ENCODE measurements at regions not wholly inside any gene's neighbourhood (a gene's known extent, or its start where the extent isn't known, plus 50 kb on each side); places are given as distances from the start of the nearest gene placed in this dataset.

GRCh38 chr4:108383157-108383556 is 214.4 kb upstream of the LEF1 start:
- in situ Hi-C loops (cut with MboI; ENCODE audit: low pct_unique_long_range_greater_than_20kb, low sequenced_read_pairs), result no loop called here
- DNase-seq, result no peak

DNA sequence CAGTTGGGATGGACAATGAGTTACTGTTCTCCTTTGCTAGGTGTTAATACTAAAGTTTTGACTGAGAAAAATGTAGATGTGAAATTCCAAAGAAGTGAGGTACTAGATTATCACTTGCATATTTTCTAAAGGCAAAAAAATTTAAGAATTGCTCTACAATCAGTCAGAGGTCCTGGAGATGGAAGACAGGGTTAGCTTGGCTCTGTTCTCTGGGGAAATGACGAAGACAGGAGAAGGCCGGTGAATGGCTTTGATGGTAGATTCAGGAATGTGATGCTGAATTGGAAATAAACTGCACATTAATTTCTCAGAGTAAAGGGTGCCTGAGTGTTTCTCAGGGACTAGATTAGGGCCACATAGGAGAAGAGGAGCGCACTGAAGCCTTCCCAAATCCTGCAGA is 214.0 kb upstream of the LEF1 start:
- in situ Hi-C loops (cut with MboI; ENCODE audit: low pct_unique_long_range_greater_than_20kb, low sequenced_read_pairs), result no loop called here
- no peak for DNase-seq

- in situ Hi-C loops (cut with MboI; ENCODE audit: low pct_unique_long_range_greater_than_20kb, low sequenced_read_pairs), result no loop called here
- no peak for DNase-seq
These were observed 209.4 kb upstream of the LEF1 start for GRCh38 chr4:108378164-108378563.

- DNase-seq, result no peak
- in situ Hi-C loops (cut with MboI; ENCODE audit: low pct_unique_long_range_greater_than_20kb, low sequenced_read_pairs), result no loop called here
These were observed 208.3 kb upstream of the LEF1 start for GRCh38 chr4:108377021-108377420.

- in situ Hi-C loops (cut with MboI; ENCODE audit: low pct_unique_long_range_greater_than_20kb, low sequenced_read_pairs), result no loop called here
- no peak for DNase-seq
These were observed 206.7 kb upstream of the LEF1 start for GRCh38 chr4:108375434-108375833.

- no peak for DNase-seq
- in situ Hi-C loops (cut with MboI; ENCODE audit: low pct_unique_long_range_greater_than_20kb, low sequenced_read_pairs), result no loop called here
These were observed 203.9 kb upstream of the LEF1 start for GRCh38 chr4:108372681-108373080.

DNA sequence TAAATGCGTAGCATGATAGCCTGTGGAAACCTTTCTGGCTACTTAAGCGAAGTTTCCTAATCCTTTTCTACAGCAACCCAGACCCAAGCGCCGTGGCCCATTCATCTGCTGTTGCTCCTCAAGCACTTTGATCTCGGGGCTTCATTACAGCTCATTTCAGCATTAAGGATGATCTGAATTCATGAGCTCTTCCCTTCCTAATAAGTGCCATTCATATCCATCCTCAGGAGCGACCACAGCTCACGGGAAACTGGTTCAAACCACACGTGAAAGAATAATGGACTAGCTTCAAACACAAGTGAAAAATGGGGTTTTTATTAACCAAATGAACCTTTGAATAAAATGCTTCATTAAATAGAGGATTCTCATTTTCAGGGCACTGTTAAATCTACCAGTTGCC is 202.6 kb upstream of the LEF1 start:
- in situ Hi-C loops (cut with MboI; ENCODE audit: low pct_unique_long_range_greater_than_20kb, low sequenced_read_pairs), result no loop called here
- no peak for DNase-seq

- in situ Hi-C loops (cut with MboI; ENCODE audit: low pct_unique_long_range_greater_than_20kb, low sequenced_read_pairs), result no loop called here
- no peak for DNase-seq
These were observed 201.8 kb upstream of the LEF1 start for GRCh38 chr4:108370291-108371141.

GRCh38 chr4:108369035-108369655 is 200.4 kb upstream of the LEF1 start:
- DNase-seq, result no peak
- in situ Hi-C loops (cut with MboI; ENCODE audit: low pct_unique_long_range_greater_than_20kb, low sequenced_read_pairs), result no loop called here

GRCh38 chr4:108367751-108368150 is 199.0 kb upstream of the LEF1 start:
- DNase-seq, result no peak
- in situ Hi-C loops (cut with MboI; ENCODE audit: low pct_unique_long_range_greater_than_20kb, low sequenced_read_pairs), result no loop called here

- no peak for DNase-seq
- in situ Hi-C loops (cut with MboI; ENCODE audit: low pct_unique_long_range_greater_than_20kb, low sequenced_read_pairs), result no loop called here
These were observed 198.0 kb upstream of the LEF1 start for GRCh38 chr4:108366716-108367115.

GRCh38 chr4:108365551-108365950 is 196.8 kb upstream of the LEF1 start:
- DNase-seq, result no peak
- in situ Hi-C loops (cut with MboI; ENCODE audit: low pct_unique_long_range_greater_than_20kb, low sequenced_read_pairs), result no loop called here

DNA sequence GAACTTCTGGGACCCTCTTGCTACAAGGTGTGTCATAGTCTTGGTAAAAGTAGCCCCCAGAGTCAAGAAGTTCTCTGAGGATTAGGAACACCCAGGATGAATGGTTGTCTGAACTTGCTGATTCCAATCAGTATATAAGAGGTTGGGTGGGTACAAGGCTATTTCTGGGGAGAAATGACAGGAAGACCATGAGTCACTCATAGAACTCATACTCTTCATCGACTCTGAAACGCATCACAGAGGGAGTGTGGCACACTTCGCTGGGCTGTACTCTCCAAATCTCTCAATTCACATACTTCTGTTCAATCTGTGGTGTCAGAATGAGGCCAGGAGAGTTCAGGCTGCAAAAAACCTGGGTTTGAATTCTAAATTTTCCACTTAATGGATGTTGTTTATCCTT is 193.2 kb upstream of the LEF1 start:
- in situ Hi-C loops (cut with MboI; ENCODE audit: low pct_unique_long_range_greater_than_20kb, low sequenced_read_pairs), result no loop called here
- DNase-seq, result no peak

DNA sequence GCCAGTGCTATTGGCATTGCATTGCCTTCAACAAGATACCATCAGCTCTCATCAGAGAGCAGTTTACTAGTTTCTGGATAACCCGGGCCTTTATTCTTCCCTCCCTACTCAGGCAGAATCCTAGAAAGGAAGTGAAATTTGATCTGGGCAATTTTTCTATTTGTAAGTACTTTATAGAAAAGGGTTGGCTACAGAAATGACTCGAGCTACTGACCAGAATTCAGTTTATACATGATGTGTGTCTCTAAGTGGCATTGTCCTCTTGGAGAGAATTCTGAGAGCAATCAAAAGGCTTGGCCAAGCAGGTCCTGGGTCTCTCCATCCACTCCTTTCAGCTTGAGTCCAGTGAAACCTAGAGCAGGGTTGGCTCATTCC is 192.7 kb upstream of the LEF1 start:
- in situ Hi-C loops (cut with MboI; ENCODE audit: low pct_unique_long_range_greater_than_20kb, low sequenced_read_pairs), result no loop called here
- DNase-seq, result no peak

DNA sequence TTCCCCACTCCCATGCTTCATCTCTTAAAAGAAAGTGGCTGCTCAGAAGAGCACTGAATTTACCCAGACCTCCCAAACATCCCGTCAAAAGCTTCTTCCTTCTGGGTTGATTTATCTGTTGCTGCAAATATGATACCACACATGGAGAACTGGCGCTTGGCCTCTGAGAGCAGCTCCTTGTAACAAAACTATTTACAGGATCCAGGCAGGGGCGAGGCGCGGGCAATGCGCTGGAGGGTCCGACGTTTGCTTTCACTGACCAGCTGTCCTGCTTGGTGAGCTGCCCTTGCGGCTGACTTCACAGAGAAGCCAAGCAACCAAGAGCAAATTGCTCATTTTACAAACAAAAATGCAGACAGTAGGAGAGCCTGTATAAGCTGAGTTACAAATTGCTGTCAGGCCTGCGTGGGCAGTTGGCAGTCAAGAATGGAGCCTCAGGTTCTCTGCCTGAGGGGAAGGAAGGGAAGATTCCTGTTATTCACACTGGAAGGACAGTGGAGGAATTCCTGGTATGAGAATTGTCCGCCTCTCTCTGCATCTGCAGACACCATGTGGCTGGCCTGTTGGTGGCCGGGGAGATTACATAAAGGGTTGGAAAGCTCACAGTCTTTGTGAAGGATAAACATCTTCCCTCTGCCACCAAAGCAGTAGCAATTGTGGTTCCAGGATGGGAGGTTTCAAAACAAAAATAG is 192.2 kb upstream of the LEF1 start:
- no peak for DNase-seq
- in situ Hi-C loops (cut with MboI; ENCODE audit: low pct_unique_long_range_greater_than_20kb, low sequenced_read_pairs), result no loop called here

- no peak for DNase-seq
- in situ Hi-C loops (cut with MboI; ENCODE audit: low pct_unique_long_range_greater_than_20kb, low sequenced_read_pairs), result no loop called here
These were observed 191.4 kb upstream of the LEF1 start for GRCh38 chr4:108359986-108360681.

DNA sequence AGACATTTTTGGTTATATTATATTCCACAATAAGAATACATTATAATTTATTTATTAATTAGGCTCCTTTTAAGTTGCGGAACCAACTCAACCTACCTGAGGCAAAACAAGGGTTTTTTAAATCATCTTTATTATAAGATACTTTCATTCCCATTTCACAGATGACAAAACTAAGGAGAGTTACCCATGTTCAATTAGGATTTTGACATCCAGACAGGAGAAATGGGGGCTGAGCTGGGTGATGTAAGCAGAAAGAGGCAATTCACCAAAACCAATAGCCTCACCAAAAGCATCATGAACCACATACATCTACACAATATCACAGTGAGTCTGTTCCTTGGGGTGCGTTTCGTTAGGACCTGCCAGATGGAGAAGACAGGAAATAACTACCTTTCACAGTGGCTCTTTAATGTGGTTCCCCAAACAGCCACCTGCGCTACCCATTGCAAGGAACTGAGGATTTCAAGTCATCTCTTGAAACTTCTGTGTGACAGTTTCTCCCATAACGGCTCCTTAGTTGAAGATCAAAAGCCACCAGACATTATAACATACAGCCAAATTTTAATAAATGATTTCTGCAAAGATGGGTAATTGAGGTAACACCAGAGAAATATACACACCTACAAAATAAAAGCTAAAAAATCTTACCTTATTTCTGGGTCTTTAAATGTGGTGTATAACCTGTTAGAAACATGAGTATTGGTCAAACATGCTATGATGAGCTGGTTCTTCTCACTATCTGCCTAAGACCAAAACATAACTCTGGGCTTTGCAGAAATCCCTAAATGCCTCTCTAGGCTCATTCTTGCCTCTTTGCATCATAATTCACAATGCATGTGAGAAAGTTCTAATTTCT is 190.6 kb upstream of the LEF1 start:
- in situ Hi-C loops (cut with MboI; ENCODE audit: low pct_unique_long_range_greater_than_20kb, low sequenced_read_pairs), result no loop called here
- DNase-seq, result no peak

- DNase-seq, result no peak
- in situ Hi-C loops (cut with MboI; ENCODE audit: low pct_unique_long_range_greater_than_20kb, low sequenced_read_pairs), result no loop called here
These were observed 187.3 kb upstream of the LEF1 start for GRCh38 chr4:108355902-108356535.
